ENCODE measurements at regions not wholly inside any gene's neighbourhood (a gene's known extent, or its start where the extent isn't known, plus 50 kb on each side); places are given as distances from the start of the nearest gene placed in this dataset.

DNA sequence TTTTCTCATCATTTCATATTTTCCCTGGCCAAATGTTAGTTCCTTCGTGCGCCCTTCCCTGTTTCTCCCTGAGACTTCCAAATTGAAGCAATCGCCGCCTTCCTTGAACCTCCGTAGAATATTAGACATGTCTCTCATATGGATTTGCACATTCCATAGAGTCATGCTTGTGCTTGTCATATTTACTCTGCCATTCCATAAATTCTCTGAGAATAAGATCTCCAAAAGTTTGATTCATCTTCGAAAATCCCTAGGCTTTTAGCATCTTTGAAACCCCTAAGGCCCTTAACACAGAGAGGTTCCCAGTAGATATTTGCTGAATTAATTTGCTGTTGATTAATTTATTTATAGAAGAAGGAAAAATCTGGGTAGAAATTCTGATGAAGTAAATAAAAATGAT, 202.2 kb upstream of the PIK3C3 start:
- no peak for TF ChIP-seq CTCF (IDR thresholded peaks at IDR 0.05)
- no peak for TF ChIP-seq POLR2AphosphoS5 (IDR thresholded peaks at IDR 0.05)

All from sigmoid colon (tissue), 4 donors.